Naive thymus-derived CD8-positive, alpha-beta T cell (primary cell): ENCODE measurements at regions not wholly inside any gene's neighbourhood (a gene's known extent, or its start where the extent isn't known, plus 50 kb on each side); places are given as distances from the start of the nearest gene placed in this dataset.
A peak's percentile ranks its signal among the peaks of the same experiment; 100 is the strongest.

Source experiments
- ATAC-seq, 2 donors: fragments of 150-1000 bp; cut with Tn5 transposase in 1 of 2; sonication (Bioruptor Pico), chemical (Tn5 transposase) in 1 of 2; 1 replicate in 1 of 2; 2 replicates in 1 of 2; pipeline ENCODE4 v1.10.0; 2021; ENCODE audit warnings: mild to moderate bottlenecking in 2 of 2, moderate library complexity in 2 of 2
- POLR2A ChIA-PET: fragments of 350-600 bp; sonication (Branson Sonifier 250); formaldehyde crosslinking; loops from one replicate; lab custom pipeline; 2021; ENCODE audit warnings: antibody characterized with exemption; lab: Charles Lee
- DNase-seq, 10 donors: peaks; one replicate each; pipeline versions ENCODE4 v3.0.0 to v3.0.0-alpha.2; 2020 to 2022
- H3K27ac Mint-ChIP-seq, 10 donors: one replicate each; pipeline ENCODE4 v1.8.0; 2020 to 2022; ENCODE audit warnings: mild to moderate bottlenecking in 10 of 10, mixed read lengths in 10 of 10, moderate library complexity in 4 of 10, inconsistent platforms in 1 of 10
- H3K27me3 Mint-ChIP-seq, 5 donors: one replicate each; pipeline ENCODE4 v1.8.0; 2021 to 2022; ENCODE audit warnings: mixed read lengths in 5 of 5
- H3K36me3 Mint-ChIP-seq, 3 donors: one replicate each; pipeline ENCODE4 v1.8.0; 2020 to 2022; ENCODE audit warnings: mixed read lengths in 3 of 3, mild to moderate bottlenecking in 2 of 3, inconsistent platforms in 1 of 3
- H3K4me1 Mint-ChIP-seq, 4 donors: one replicate each; pipeline ENCODE4 v1.8.0; 2021 to 2022; ENCODE audit warnings: mixed read lengths in 4 of 4
- H3K4me3 Mint-ChIP-seq, 10 donors: one replicate each; pipeline ENCODE4 v1.8.0; 2020 to 2022; ENCODE audit warnings: mild to moderate bottlenecking in 10 of 10, mixed read lengths in 10 of 10, moderate library complexity in 6 of 10, inconsistent platforms in 1 of 10
- H3K9me3 Mint-ChIP-seq, 9 donors: one replicate each; pipeline ENCODE4 v1.8.0; 2020 to 2022; ENCODE audit warnings: mixed read lengths in 9 of 9, mild to moderate bottlenecking in 3 of 9, inconsistent platforms in 1 of 9, moderate library complexity in 1 of 9

DNA sequence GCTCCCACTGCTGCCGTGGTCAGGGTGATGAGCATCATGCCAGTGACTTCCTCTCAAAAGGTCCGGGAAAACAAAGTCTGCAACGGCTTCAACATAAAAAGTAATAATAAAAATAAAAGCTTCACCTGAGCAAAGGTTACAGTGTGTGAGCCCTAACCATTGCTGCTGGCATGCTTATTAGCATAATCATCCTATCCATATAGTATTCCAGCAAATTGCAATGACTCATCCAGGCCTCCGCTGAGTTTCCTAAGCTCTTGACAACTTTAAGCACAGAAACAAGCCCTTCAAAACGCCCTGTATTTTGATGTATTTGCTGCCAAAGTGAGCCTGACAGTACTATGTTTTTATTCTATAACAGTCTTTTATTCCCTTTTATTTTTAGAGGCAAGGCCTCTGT, 100.5 kb downstream of the AASDH start:
- no peak overlapping the region for H3K4me3 Mint-ChIP-seq
- POLR2A ChIA-PET, result no interaction called here

GRCh38 chr4:56283375-56283774, 103.9 kb downstream of the AASDH start:
- H3K27ac Mint-ChIP-seq, result no peak overlapping the region
- ATAC-seq (no peak), DNase-seq (no peak)
- no peak overlapping the region for H3K4me3 Mint-ChIP-seq
- peaks cover 0 to 2% (median 0%) of the 10 kb centered on the region in 4 donors for H3K4me1 Mint-ChIP-seq
- H3K9me3 Mint-ChIP-seq, result peaks cover 0 to 8% (median 0%) of the 10 kb centered on the region in 9 donors
- no peaks in the 10 kb centered on the region for H3K36me3 Mint-ChIP-seq
- POLR2A ChIA-PET, result no interaction called here
- H3K27me3 Mint-ChIP-seq, result no peaks in the 10 kb centered on the region

More for the DNA sequence above, 100.5 kb downstream of the AASDH start:
- H3K27ac Mint-ChIP-seq, result no peak overlapping the region
- peaks cover 0 to 5% (median 0%) of the 10 kb centered on the region in 9 donors for H3K9me3 Mint-ChIP-seq
- ATAC-seq (no peak), DNase-seq (no peak)
- H3K27me3 Mint-ChIP-seq, result peaks cover 0 to 2% (median 0%) of the 10 kb centered on the region in 5 donors
- peaks cover 0 to 3% (median 3%) of the 10 kb centered on the region in 3 donors for H3K36me3 Mint-ChIP-seq
- H3K4me1 Mint-ChIP-seq, result peaks cover 4 to 13% (median 10%) of the 10 kb centered on the region in 4 donors

GRCh38 chr4:56282004-56282403, 105.3 kb downstream of the AASDH start:
- POLR2A ChIA-PET, result no interaction called here
- H3K4me3 Mint-ChIP-seq, result no peak overlapping the region
- peaks cover 0 to 8% (median 0%) of the 10 kb centered on the region in 9 donors for H3K9me3 Mint-ChIP-seq
- ATAC-seq (no peak), DNase-seq (no peak)
- H3K27me3 Mint-ChIP-seq, result peaks cover 0 to 2% (median 0%) of the 10 kb centered on the region in 5 donors
- no peaks in the 10 kb centered on the region for H3K36me3 Mint-ChIP-seq
- peaks cover 0 to 2% (median 0%) of the 10 kb centered on the region in 4 donors for H3K4me1 Mint-ChIP-seq
- no peak overlapping the region for H3K27ac Mint-ChIP-seq

- H3K9me3 Mint-ChIP-seq, result peaks cover 0 to 8% (median 0%) of the 10 kb centered on the region in 9 donors
- H3K27me3 Mint-ChIP-seq, result peaks cover 3 to 21% (median 11%) of the 10 kb centered on the region in 5 donors
- ATAC-seq (no peak), DNase-seq (no peak)
- POLR2A ChIA-PET, result no interaction called here
- H3K4me3 Mint-ChIP-seq, result no peak overlapping the region
- no peaks in the 10 kb centered on the region for H3K36me3 Mint-ChIP-seq
- no peaks in the 10 kb centered on the region for H3K4me1 Mint-ChIP-seq
- H3K27ac Mint-ChIP-seq, result no peak overlapping the region
Observed at GRCh38 chr4:56276547-56276946, 110.7 kb downstream of the AASDH start.

DNA sequence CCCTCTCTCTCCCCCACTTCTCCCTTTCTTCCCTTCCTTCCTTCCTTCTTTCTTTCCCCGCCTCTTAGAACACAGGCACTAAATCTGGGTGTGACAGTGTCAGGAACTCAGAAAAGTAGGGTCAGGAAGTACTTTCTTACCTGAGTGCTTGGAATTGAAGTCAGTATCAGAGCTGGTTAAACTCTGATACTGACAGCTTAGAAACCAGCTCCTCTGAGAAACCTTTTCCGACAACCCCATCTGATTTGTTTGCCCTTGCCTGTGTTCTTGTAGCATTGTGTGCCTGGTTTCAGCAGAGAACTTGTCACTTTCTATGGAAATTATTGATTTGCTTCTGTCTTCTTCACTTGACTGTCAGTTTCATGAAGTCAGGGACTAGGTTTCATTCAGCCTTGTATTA, 113.9 kb downstream of the AASDH start:
- no peak overlapping the region for H3K27ac Mint-ChIP-seq
- peaks cover 0 to 2% (median 0%) of the 10 kb centered on the region in 9 donors for H3K9me3 Mint-ChIP-seq
- ATAC-seq (no peak), DNase-seq (no peak)
- H3K4me1 Mint-ChIP-seq, result no peaks in the 10 kb centered on the region
- H3K36me3 Mint-ChIP-seq, result peaks cover 0 to 3% (median 0%) of the 10 kb centered on the region in 3 donors
- no peak overlapping the region for H3K4me3 Mint-ChIP-seq
- POLR2A ChIA-PET, result no interaction called here
- peaks cover 5 to 30% (median 17%) of the 10 kb centered on the region in 5 donors for H3K27me3 Mint-ChIP-seq

GRCh38 chr4:56272927-56273326, 114.4 kb downstream of the AASDH start:
- DNase-seq, result no peak
- Mint-ChIP-seq H3K9me3 (no peaks in the 10 kb centered on the region), H3K4me3 (no peak overlapping the region), H3K4me1 (no peaks in the 10 kb centered on the region), H3K27ac (no peak overlapping the region), H3K36me3 (peaks cover 0 to 3% (median 0%) of the 10 kb centered on the region in 3 donors), H3K27me3 (peaks cover 5 to 30% (median 16%) of the 10 kb centered on the region in 5 donors)
- POLR2A ChIA-PET, result no interaction called here
- no peak for ATAC-seq

- DNase-seq (no peak), ATAC-seq (no peak)
- no peak overlapping the region for H3K4me3 Mint-ChIP-seq
- H3K9me3 Mint-ChIP-seq, result no peaks in the 10 kb centered on the region
- H3K27me3 Mint-ChIP-seq, result peaks cover 5 to 30% (median 16%) of the 10 kb centered on the region in 5 donors
- no peaks in the 10 kb centered on the region for H3K4me1 Mint-ChIP-seq
- peaks cover 0 to 3% (median 0%) of the 10 kb centered on the region in 3 donors for H3K36me3 Mint-ChIP-seq
- POLR2A ChIA-PET, result no interaction called here
- no peak overlapping the region for H3K27ac Mint-ChIP-seq
Observed at GRCh38 chr4:56272003-56272402, 115.3 kb downstream of the AASDH start.

GRCh38 chr4:56271131-56271530, 116.2 kb downstream of the AASDH start:
- H3K27me3 Mint-ChIP-seq, result peaks cover 5 to 30% (median 15%) of the 10 kb centered on the region in 5 donors
- ATAC-seq, result no peak

GRCh38 chr4:56267558-56267957, 119.7 kb downstream of the AASDH start:
- H3K4me1 Mint-ChIP-seq, result no peaks in the 10 kb centered on the region
- POLR2A ChIA-PET, result no interaction called here
- H3K27ac Mint-ChIP-seq, result no peak overlapping the region
- ATAC-seq (no peak), DNase-seq (no peak)
- peaks cover 4 to 21% (median 12%) of the 10 kb centered on the region in 9 donors for H3K9me3 Mint-ChIP-seq
- H3K4me3 Mint-ChIP-seq, result no peak overlapping the region
- peaks cover 0 to 12% (median 10%) of the 10 kb centered on the region in 3 donors for H3K36me3 Mint-ChIP-seq
- peaks cover 2 to 15% (median 5%) of the 10 kb centered on the region in 5 donors for H3K27me3 Mint-ChIP-seq

More at GRCh38 chr4:56271131-56271530, 116.2 kb downstream of the AASDH start:
- Mint-ChIP-seq H3K36me3 (peaks cover 0 to 3% (median 0%) of the 10 kb centered on the region in 3 donors), H3K4me1 (no peaks in the 10 kb centered on the region), H3K9me3 (no peaks in the 10 kb centered on the region), H3K27ac (no peak overlapping the region), H3K4me3 (no peak overlapping the region)
- POLR2A ChIA-PET, result no interaction called here
- no peak for DNase-seq

DNA sequence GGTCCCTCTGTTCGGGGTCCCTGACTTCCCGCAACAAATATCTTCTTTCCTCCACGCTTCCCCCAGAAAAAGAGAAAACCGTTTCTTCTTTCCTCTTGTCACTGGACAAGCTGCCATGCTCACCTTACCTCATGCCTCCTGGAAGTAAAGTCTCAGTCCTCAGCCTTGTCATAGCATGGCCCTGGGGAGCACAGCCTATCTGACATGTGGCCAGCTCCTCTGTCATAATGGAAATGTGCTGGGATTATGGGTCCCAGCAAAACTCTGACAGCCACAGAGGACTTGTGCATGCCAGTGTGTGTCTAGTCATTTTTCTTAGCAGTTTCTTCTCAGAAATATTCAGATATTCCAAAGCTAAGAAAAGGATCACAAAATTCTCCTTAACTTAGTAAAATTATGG, 122.4 kb downstream of the AASDH start:
- Mint-ChIP-seq H3K36me3 (peaks cover 0 to 12% (median 10%) of the 10 kb centered on the region in 3 donors), H3K27ac (no peak overlapping the region), H3K4me3 (no peak overlapping the region), H3K9me3 (peaks cover 4 to 22% (median 12%) of the 10 kb centered on the region in 9 donors), H3K4me1 (peaks cover 4 to 20% (median 14%) of the 10 kb centered on the region in 4 donors), H3K27me3 (peaks cover 0 to 10% (median 1%) of the 10 kb centered on the region in 5 donors)
- no peak for ATAC-seq
- POLR2A ChIA-PET, result no interaction called here
- no peak for DNase-seq

GRCh38 chr4:56261027-56261426, 126.3 kb downstream of the AASDH start:
- Mint-ChIP-seq H3K27ac (peak overlapping the region in 3 of 10 donors; percentile 12 to 75 (median 56)), H3K36me3 (peaks cover 0 to 12% (median 8%) of the 10 kb centered on the region in 3 donors), H3K4me1 (peaks cover 4 to 20% (median 14%) of the 10 kb centered on the region in 4 donors), H3K4me3 (peak overlapping the region in 3 of 10 donors; percentile 20 to 45 (median 24)), H3K9me3 (peaks cover 4 to 22% (median 12%) of the 10 kb centered on the region in 9 donors), H3K27me3 (peaks cover 0 to 14% (median 0%) of the 10 kb centered on the region in 5 donors)
- DNase-seq (peak in 5 of 10 donors; percentile 9 to 56 (median 21)), ATAC-seq (peak; percentile 52 to 76)
- POLR2A ChIA-PET, result no interaction called here

GRCh38 chr4:56260320-56260719, 127.0 kb downstream of the AASDH start:
- Mint-ChIP-seq H3K4me1 (peaks cover 4 to 20% (median 14%) of the 10 kb centered on the region in 4 donors), H3K27me3 (peaks cover 0 to 14% (median 0%) of the 10 kb centered on the region in 5 donors), H3K36me3 (peaks cover 0 to 12% (median 8%) of the 10 kb centered on the region in 3 donors), H3K27ac (no peak overlapping the region), H3K4me3 (no peak overlapping the region), H3K9me3 (peaks cover 4 to 22% (median 12%) of the 10 kb centered on the region in 9 donors)
- DNase-seq (no peak), ATAC-seq (no peak)
- POLR2A ChIA-PET, result no interaction called here

DNA sequence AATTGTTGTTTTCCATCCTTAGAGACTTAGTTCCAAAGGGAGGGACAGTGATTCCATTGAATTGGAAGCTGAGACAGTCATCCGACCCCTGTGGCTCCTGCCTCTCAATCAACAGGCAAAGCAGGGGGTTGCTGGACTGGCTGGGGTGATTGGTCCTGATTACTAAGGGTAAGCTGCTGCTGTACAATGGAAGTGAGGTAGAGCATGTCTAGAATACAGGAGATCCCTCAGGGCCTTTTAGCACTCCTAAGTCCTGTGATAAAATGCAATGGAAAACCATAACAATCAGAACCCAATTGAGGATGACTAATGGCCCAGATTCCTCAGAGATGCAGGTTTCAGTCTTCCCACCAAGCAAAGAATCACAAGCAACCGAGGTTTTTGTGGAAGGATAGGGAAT, 127.6 kb downstream of the AASDH start:
- peaks cover 4 to 20% (median 14%) of the 10 kb centered on the region in 4 donors for H3K4me1 Mint-ChIP-seq
- peaks cover 4 to 18% (median 12%) of the 10 kb centered on the region in 9 donors for H3K9me3 Mint-ChIP-seq
- H3K4me3 Mint-ChIP-seq, result no peak overlapping the region
- POLR2A ChIA-PET, result no interaction called here
- ATAC-seq (no peak), DNase-seq (no peak)
- peaks cover 0 to 14% (median 2%) of the 10 kb centered on the region in 5 donors for H3K27me3 Mint-ChIP-seq
- no peak overlapping the region for H3K27ac Mint-ChIP-seq
- H3K36me3 Mint-ChIP-seq, result peaks cover 0 to 12% (median 8%) of the 10 kb centered on the region in 3 donors
